GM12892 (cell line): ENCODE measurements at regions not wholly inside any gene's neighbourhood (a gene's known extent, or its start where the extent isn't known, plus 50 kb on each side); places are given as distances from the start of the nearest gene placed in this dataset.

Experiments
- DNase-seq: peaks from one replicate; pipeline ENCODE4 v3.0.0; 2011; ENCODE audit not compliant: insufficient read length
- FAIRE-seq: peaks from 2 replicates; lab custom pipeline; 2011; peaks lifted over from hg19 to GRCh38; lab: Jason Lieb, UNC
- POLR2A ChIP-seq: IDR thresholded peaks from 2 replicates; pipeline ENCODE4 v1.6.1; 2011; ENCODE audit warnings: low read depth, low read length, control low read depth
- POLR2AphosphoS5 ChIP-seq: IDR thresholded peaks from 2 replicates; pipeline ENCODE4 v1.6.1; 2011; ENCODE audit warnings: low read depth, low read length, control low read depth
- TAF1 ChIP-seq: IDR thresholded peaks from 2 replicates; pipeline ENCODE4 v1.6.1; 2011; ENCODE audit warnings: low read depth, mild to moderate bottlenecking, control low read depth, low read length, borderline replicate concordance

- TF ChIP-seq TAF1, result no peak
- no peak for TF ChIP-seq POLR2AphosphoS5
- TF ChIP-seq POLR2A, result no peak
- DNase-seq, result no peak
- no peak for FAIRE-seq
Measured at GRCh38 chr14:62592877-62593276, 452.4 kb downstream of the KCNH5 start.

- DNase-seq, result no peak
- TF ChIP-seq TAF1, result no peak
- no peak for TF ChIP-seq POLR2A
- TF ChIP-seq POLR2AphosphoS5, result no peak
- no peak for FAIRE-seq
Measured at GRCh38 chr14:62597143-62597542, 448.1 kb downstream of the KCNH5 start.

GRCh38 chr14:62599616-62600385 is 445.5 kb downstream of the KCNH5 start:
- DNase-seq, result no peak
- no peak for FAIRE-seq
- no peak for TF ChIP-seq POLR2A
- TF ChIP-seq POLR2AphosphoS5, result no peak
- no peak for TF ChIP-seq TAF1

- TF ChIP-seq POLR2A (no peak), TAF1 (no peak), POLR2AphosphoS5 (no peak)
- FAIRE-seq (no peak), DNase-seq (no peak)
Measured at GRCh38 chr14:62602712-62603111, 442.5 kb downstream of the KCNH5 start.

- no peak for DNase-seq
- no peak for FAIRE-seq
- no peak for TF ChIP-seq TAF1
- no peak for TF ChIP-seq POLR2AphosphoS5
- no peak for TF ChIP-seq POLR2A
Measured at GRCh38 chr14:62604524-62604923, 440.7 kb downstream of the KCNH5 start.

- FAIRE-seq (no peak), DNase-seq (no peak)
- TF ChIP-seq TAF1 (no peak), POLR2AphosphoS5 (no peak), POLR2A (no peak)
Measured at GRCh38 chr14:62614122-62614521, 431.1 kb downstream of the KCNH5 start.

GRCh38 chr14:62616668-62617067 is 428.6 kb downstream of the KCNH5 start:
- FAIRE-seq, result no peak
- TF ChIP-seq TAF1 (no peak), POLR2AphosphoS5 (no peak), POLR2A (no peak)

GRCh38 chr14:62626416-62626815 is 418.8 kb downstream of the KCNH5 start:
- TF ChIP-seq POLR2A (no peak), TAF1 (no peak), POLR2AphosphoS5 (no peak)
- no peak for DNase-seq
- FAIRE-seq, result no peak

More at GRCh38 chr14:62616668-62617067, 428.6 kb downstream of the KCNH5 start:
- no peak for DNase-seq

GRCh38 chr14:62629176-62629725 is 416.0 kb downstream of the KCNH5 start:
- TF ChIP-seq POLR2AphosphoS5 (no peak), TAF1 (no peak), POLR2A (no peak)
- DNase-seq (no peak), FAIRE-seq (no peak)

GRCh38 chr14:62631176-62631575 is 414.1 kb downstream of the KCNH5 start:
- DNase-seq (no peak), FAIRE-seq (no peak)
- no peak for TF ChIP-seq TAF1
- no peak for TF ChIP-seq POLR2A
- no peak for TF ChIP-seq POLR2AphosphoS5

GRCh38 chr14:62632771-62633170 is 412.5 kb downstream of the KCNH5 start:
- FAIRE-seq, result no peak
- TF ChIP-seq POLR2A (no peak), POLR2AphosphoS5 (no peak), TAF1 (no peak)
- no peak for DNase-seq

- FAIRE-seq (no peak), DNase-seq (no peak)
- no peak for TF ChIP-seq POLR2AphosphoS5
- no peak for TF ChIP-seq TAF1
- no peak for TF ChIP-seq POLR2A
Measured at GRCh38 chr14:62645649-62646048, 399.6 kb downstream of the KCNH5 start.
